ENCODE measurements at regions not wholly inside any gene's neighbourhood (a gene's known extent, or its start where the extent isn't known, plus 50 kb on each side); places are given as distances from the start of the nearest gene placed in this dataset.

GRCh38 chr15:46231786-46232185, 597.0 kb downstream of the SQOR start:
- Mint-ChIP-seq H3K4me1 (ENCODE audit: unreplicated experiment) (no peaks in the 10 kb centered on the region), H3K4me3 (ENCODE audit: unreplicated experiment) (no peak overlapping the region), H3K27ac (ENCODE audit: unreplicated experiment) (no peak overlapping the region), H3K36me3 (ENCODE audit: low read depth, unreplicated experiment) (no peaks in the 10 kb centered on the region), H3K27me3 (ENCODE audit: unreplicated experiment) (no peaks in the 10 kb centered on the region), H3K9me3 (ENCODE audit: unreplicated experiment) (peaks cover 3% of the 10 kb centered on the region)
- no peak for DNase-seq (ENCODE audit: low spot score)
- TF ChIP-seq, protein P1, sequence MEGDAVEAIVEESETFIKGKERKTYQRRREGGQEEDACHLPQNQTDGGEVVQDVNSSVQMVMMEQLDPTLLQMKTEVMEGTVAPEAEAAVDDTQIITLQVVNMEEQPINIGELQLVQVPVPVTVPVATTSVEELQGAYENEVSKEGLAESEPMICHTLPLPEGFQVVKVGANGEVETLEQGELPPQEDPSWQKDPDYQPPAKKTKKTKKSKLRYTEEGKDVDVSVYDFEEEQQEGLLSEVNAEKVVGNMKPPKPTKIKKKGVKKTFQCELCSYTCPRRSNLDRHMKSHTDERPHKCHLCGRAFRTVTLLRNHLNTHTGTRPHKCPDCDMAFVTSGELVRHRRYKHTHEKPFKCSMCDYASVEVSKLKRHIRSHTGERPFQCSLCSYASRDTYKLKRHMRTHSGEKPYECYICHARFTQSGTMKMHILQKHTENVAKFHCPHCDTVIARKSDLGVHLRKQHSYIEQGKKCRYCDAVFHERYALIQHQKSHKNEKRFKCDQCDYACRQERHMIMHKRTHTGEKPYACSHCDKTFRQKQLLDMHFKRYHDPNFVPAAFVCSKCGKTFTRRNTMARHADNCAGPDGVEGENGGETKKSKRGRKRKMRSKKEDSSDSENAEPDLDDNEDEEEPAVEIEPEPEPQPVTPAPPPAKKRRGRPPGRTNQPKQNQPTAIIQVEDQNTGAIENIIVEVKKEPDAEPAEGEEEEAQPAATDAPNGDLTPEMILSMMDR (IDR thresholded peaks at IDR 0.05; ENCODE audit: unreplicated experiment): no peak

DNA sequence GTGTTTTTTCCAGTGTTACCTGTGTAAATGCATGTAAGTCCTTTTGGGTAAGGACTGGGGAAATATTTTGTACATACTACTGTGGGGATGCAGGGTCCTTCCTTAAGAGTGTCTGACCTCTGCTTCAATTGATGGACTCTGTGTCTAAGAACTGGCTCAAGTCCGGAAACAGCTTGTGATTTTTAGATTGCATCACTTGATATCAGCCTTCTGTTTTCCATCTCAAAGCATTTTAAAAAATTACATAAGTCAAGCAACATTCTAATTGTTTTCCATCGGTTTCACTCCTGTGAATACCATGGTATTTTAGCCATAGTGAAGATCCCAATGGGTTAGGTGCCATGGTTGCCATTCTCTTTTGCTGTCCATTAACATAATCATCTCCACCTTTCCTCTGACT, 597.6 kb downstream of the SQOR start:
- H3K4me3 Mint-ChIP-seq (ENCODE audit: unreplicated experiment): no peak overlapping the region
- H3K27ac Mint-ChIP-seq (ENCODE audit: unreplicated experiment): no peak overlapping the region
- no peak for DNase-seq (ENCODE audit: low spot score)
- TF ChIP-seq, protein P1 (IDR thresholded peaks at IDR 0.05; ENCODE audit: unreplicated experiment): no peak
- H3K27me3 Mint-ChIP-seq (ENCODE audit: unreplicated experiment): no peaks in the 10 kb centered on the region
- no peaks in the 10 kb centered on the region for H3K36me3 Mint-ChIP-seq (ENCODE audit: low read depth, unreplicated experiment)
- H3K9me3 Mint-ChIP-seq (ENCODE audit: unreplicated experiment): peaks cover 3% of the 10 kb centered on the region
- no peaks in the 10 kb centered on the region for H3K4me1 Mint-ChIP-seq (ENCODE audit: unreplicated experiment)

- TF ChIP-seq, protein P1 (IDR thresholded peaks at IDR 0.05; ENCODE audit: unreplicated experiment): no peak
- Mint-ChIP-seq H3K4me1 (ENCODE audit: unreplicated experiment) (no peaks in the 10 kb centered on the region), H3K27ac (ENCODE audit: unreplicated experiment) (no peak overlapping the region), H3K36me3 (ENCODE audit: low read depth, unreplicated experiment) (no peaks in the 10 kb centered on the region), H3K4me3 (ENCODE audit: unreplicated experiment) (no peak overlapping the region), H3K9me3 (ENCODE audit: unreplicated experiment) (peaks cover 5% of the 10 kb centered on the region), H3K27me3 (ENCODE audit: unreplicated experiment) (peaks cover 2% of the 10 kb centered on the region)
- no peak for DNase-seq (ENCODE audit: low spot score)
Observed at GRCh38 chr15:46242935-46243334, 608.1 kb downstream of the SQOR start.

- DNase-seq (ENCODE audit: low spot score): no peak
- Mint-ChIP-seq H3K4me3 (ENCODE audit: unreplicated experiment) (no peak overlapping the region), H3K27ac (ENCODE audit: unreplicated experiment) (no peak overlapping the region), H3K36me3 (ENCODE audit: low read depth, unreplicated experiment) (no peaks in the 10 kb centered on the region), H3K4me1 (ENCODE audit: unreplicated experiment) (no peaks in the 10 kb centered on the region), H3K27me3 (ENCODE audit: unreplicated experiment) (no peaks in the 10 kb centered on the region), H3K9me3 (ENCODE audit: unreplicated experiment) (peaks cover 12% of the 10 kb centered on the region)
- TF ChIP-seq, protein P1 (IDR thresholded peaks at IDR 0.05; ENCODE audit: unreplicated experiment): no peak
Observed at GRCh38 chr15:46251903-46252302, 617.1 kb downstream of the SQOR start.

DNA sequence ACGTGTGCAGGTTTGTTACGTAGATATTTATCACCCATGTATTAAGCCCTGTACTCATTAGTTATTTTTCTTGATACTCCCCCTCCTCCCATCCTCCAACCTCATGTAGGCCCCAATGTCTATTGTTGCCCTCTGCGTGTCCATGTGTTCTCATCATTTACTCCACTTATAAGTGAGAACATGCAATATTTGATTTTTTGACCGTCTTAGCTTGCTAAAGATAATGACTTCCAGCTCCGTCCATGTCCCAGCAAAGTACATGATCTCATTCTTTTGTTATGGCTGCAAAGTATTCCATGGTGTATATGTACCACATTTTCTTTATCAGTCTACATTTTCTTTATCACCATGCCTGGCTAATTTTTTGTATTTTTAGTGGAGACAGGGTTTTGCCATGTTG, 623.2 kb downstream of the SQOR start:
- Mint-ChIP-seq H3K27me3 (ENCODE audit: unreplicated experiment) (peaks cover 5% of the 10 kb centered on the region), H3K27ac (ENCODE audit: unreplicated experiment) (no peak overlapping the region), H3K4me1 (ENCODE audit: unreplicated experiment) (no peaks in the 10 kb centered on the region), H3K9me3 (ENCODE audit: unreplicated experiment) (peaks cover 13% of the 10 kb centered on the region), H3K36me3 (ENCODE audit: low read depth, unreplicated experiment) (no peaks in the 10 kb centered on the region), H3K4me3 (ENCODE audit: unreplicated experiment) (no peak overlapping the region)
- DNase-seq (ENCODE audit: low spot score): no peak
- TF ChIP-seq, protein P1 (IDR thresholded peaks at IDR 0.05; ENCODE audit: unreplicated experiment): no peak

All from endothelial cell (in vitro differentiated cells).